Fibroblast of mammary gland (primary cell): ENCODE measurements at regions not wholly inside any gene's neighbourhood (a gene's known extent, or its start where the extent isn't known, plus 50 kb on each side); places are given as distances from the start of the nearest gene placed in this dataset.

ENCODE experiments used
- DNase-seq: peaks from one replicate; pipeline ENCODE4 v3.0.0-alpha.2; 2010; ENCODE audit warnings: low read depth
- H3K4me3 ChIP-seq: 2 replicates; pipeline ENCODE4 v1.5.1; 2011; ENCODE audit warnings: low read depth, mild to moderate bottlenecking, low read length, moderate library complexity; ENCODE audit not compliant: control insufficient read depth
- TF ChIP-seq, protein P1 (sequence below): conservative IDR thresholded peaks from 2 replicates; pipeline ENCODE4 v1.5.1; 2011; ENCODE audit warnings: low read depth, low read length, inconsistent platforms; ENCODE audit not compliant: control insufficient read depth, insufficient read depth

DNA sequence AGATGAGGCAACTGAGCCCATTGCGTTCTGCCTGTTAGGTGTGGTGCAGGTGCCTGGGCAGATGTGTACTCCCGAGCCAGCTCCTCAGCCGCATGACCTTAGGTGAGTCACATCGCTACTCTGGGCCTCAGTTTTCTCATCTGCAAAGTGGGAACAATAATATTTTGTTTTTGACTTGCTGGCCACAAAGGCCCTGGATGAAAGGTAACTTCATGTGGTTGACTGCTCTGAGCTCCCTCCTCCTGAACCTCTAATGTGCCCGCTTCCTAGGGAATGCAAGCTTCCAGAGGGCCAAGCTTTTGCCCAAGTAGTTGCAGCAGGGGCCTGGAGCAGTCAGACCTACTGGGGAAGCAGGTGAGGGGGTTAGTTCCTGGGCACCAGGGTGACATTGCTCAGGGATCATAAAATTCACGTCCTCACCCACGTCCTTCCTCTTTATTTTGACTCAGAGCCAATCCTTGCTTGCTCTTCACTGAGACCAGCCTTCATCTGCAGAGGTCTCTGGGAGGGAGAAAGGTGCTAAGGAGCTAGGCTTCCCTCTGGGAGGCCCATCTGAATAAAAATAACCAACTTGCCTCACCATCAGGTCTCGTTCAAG lies 149.0 kb upstream of the TLE3 start:
- TF ChIP-seq, protein P1, sequence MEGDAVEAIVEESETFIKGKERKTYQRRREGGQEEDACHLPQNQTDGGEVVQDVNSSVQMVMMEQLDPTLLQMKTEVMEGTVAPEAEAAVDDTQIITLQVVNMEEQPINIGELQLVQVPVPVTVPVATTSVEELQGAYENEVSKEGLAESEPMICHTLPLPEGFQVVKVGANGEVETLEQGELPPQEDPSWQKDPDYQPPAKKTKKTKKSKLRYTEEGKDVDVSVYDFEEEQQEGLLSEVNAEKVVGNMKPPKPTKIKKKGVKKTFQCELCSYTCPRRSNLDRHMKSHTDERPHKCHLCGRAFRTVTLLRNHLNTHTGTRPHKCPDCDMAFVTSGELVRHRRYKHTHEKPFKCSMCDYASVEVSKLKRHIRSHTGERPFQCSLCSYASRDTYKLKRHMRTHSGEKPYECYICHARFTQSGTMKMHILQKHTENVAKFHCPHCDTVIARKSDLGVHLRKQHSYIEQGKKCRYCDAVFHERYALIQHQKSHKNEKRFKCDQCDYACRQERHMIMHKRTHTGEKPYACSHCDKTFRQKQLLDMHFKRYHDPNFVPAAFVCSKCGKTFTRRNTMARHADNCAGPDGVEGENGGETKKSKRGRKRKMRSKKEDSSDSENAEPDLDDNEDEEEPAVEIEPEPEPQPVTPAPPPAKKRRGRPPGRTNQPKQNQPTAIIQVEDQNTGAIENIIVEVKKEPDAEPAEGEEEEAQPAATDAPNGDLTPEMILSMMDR, result no peak
- no peak overlapping the region for H3K4me3 ChIP-seq
- no peak for DNase-seq

DNA sequence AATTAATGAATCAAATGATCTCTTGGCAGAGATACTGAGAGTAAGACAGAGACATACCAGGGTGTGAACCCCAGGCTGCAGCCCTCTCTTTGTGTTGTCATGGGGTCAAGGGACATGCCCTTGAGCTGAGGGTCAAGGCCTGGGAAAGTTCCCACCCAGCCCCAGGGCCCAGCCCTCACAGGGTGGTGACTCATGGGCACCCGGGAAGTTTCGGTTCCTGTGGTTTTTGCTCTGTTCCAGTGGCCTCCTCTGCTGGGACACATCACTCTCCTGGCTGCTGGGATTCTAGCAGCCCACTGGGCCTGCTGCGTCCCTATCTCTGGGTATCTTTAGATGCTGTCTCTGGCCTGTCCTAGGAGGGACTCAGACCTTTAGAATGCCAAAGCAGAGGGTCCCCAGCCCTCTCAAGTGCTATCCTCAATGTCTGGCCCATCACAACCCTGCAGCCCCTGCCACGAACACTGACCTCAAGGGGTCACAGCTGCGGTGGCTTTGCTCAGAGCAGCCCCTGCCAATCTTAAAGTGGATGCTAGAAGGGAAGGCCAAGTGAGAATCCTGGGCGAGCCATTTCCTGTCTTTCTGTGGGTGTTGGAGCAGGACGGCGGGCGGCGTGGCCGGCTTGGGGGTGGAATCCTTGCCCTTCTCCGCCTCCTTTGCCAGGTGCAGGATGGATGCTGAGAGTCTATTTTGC lies 148.4 kb upstream of the TLE3 start:
- no peak overlapping the region for H3K4me3 ChIP-seq
- DNase-seq, result peak; percentile 75
- TF ChIP-seq, protein P1, result no peak

DNA sequence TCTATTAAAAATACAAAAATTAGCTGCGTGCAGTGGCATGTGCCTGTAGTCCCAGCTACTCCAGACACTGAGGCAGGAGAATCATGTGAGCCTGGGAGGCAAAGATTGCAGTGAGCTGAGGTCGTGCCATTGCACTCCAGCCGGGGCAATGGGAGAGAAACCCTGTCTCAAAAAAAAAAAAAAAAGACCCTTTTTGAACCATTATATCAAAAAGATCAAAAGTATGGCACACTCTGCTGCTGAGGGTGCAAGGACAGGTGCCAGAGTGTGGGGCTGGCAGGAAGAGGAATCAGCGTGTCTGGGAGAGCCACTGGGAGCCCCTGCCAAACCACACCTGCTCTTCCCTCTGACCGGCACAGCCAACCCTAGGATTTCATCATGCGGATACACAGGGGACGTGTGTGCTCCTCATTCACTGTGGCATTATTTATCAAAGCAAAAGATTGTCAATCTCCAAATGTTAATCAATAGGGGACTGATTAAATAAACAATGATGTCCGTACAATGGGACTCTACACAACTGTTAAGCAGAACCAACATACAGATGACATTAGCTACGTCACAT lies 147.3 kb upstream of the TLE3 start:
- H3K4me3 ChIP-seq, result no peak overlapping the region
- no peak for DNase-seq
- TF ChIP-seq, protein P1, result no peak

- H3K4me3 ChIP-seq, result no peak overlapping the region
- TF ChIP-seq, protein P1, result no peak
- no peak for DNase-seq
Measured at GRCh38 chr15:70243686-70244540, 146.2 kb upstream of the TLE3 start.

- TF ChIP-seq, protein P1, result no peak
- H3K4me3 ChIP-seq, result no peak overlapping the region
Measured at GRCh38 chr15:70242951-70243685, 145.4 kb upstream of the TLE3 start.

More at GRCh38 chr15:70242951-70243685, 145.4 kb upstream of the TLE3 start:
- no peak for DNase-seq
